Fibroblast of lung (primary cell): ENCODE measurements at regions not wholly inside any gene's neighbourhood (a gene's known extent, or its start where the extent isn't known, plus 50 kb on each side); places are given as distances from the start of the nearest gene placed in this dataset.

Experiments
- DNase-seq, 2 donors: peaks; one replicate each; pipeline versions ENCODE4 v3.0.0 to v3.0.0-alpha.2; 2010; ENCODE audit warnings: low read depth in 2 of 2
- H2AFZ ChIP-seq: 2 replicates; pipeline ENCODE4 v1.5.1; 2012; ENCODE audit warnings: low read length, control low read depth, inconsistent platforms
- H3K27ac ChIP-seq: 2 replicates; pipeline ENCODE4 v1.5.1; 2011; ENCODE audit warnings: low read length, control low read depth; ENCODE audit not compliant: insufficient read depth
- H3K27me3 ChIP-seq: 2 replicates; pipeline ENCODE4 v1.5.1; 2011; ENCODE audit warnings: mild to moderate bottlenecking, low read length; ENCODE audit not compliant: control insufficient read depth, insufficient read depth
- H3K36me3 ChIP-seq: 2 replicates; pipeline ENCODE4 v1.5.1; 2011; ENCODE audit warnings: low read length; ENCODE audit not compliant: control insufficient read depth, insufficient read depth
- H3K4me1 ChIP-seq: 2 replicates; pipeline ENCODE4 v1.5.1; 2011; ENCODE audit warnings: low read length; ENCODE audit not compliant: control insufficient read depth, insufficient read depth; ENCODE audit errors: extremely low read depth
- H3K4me2 ChIP-seq: 2 replicates; pipeline ENCODE4 v1.5.1; 2011; ENCODE audit warnings: low read length, control low read depth; ENCODE audit not compliant: insufficient read depth; ENCODE audit errors: extremely low read depth
- H3K4me3 ChIP-seq, 4 experiments: fragments of 200-600 bp in 1 of 4; sonication (generic) in 1 of 4; replicated peaks in 1 of 4; 2 replicates each; pipeline ENCODE4 v1.5.1; 2011 to 2016; ENCODE audit warnings: low read length in 4 of 4, low read depth in 3 of 4, mild to moderate bottlenecking in 3 of 4, control low read depth in 2 of 4, inconsistent platforms in 1 of 4, mixed read lengths in 1 of 4; ENCODE audit not compliant: insufficient read depth in 1 of 4; ENCODE audit errors: control extremely low read depth in 1 of 4
- H3K79me2 ChIP-seq: 2 replicates; pipeline ENCODE4 v1.5.1; 2012; ENCODE audit warnings: mild to moderate bottlenecking, low read length, inconsistent platforms; ENCODE audit not compliant: control insufficient read depth, insufficient read depth
- H3K9ac ChIP-seq: 2 replicates; pipeline ENCODE4 v1.5.1; 2011; ENCODE audit warnings: mild to moderate bottlenecking, low read length, control low read depth; ENCODE audit not compliant: insufficient read depth
- H3K9me3 ChIP-seq: 2 replicates; pipeline ENCODE4 v1.5.1; 2012; ENCODE audit warnings: low read depth, low read length; ENCODE audit not compliant: control insufficient read depth, insufficient read depth
- H4K20me1 ChIP-seq: 2 replicates; pipeline ENCODE4 v1.5.1; 2011; ENCODE audit warnings: low read length; ENCODE audit not compliant: control insufficient read depth, insufficient read depth; ENCODE audit errors: extremely low read depth
- CTCF ChIP-seq, 2 donors: IDR thresholded peaks in 1 of 2; conservative IDR thresholded peaks in 1 of 2; 1 replicate in 1 of 2; 2 replicates in 1 of 2; pipeline ENCODE4 v1.5.1; 2011 to 2012; ENCODE audit warnings: low read length in 2 of 2, control low read depth in 1 of 2, inconsistent platforms in 1 of 2, low read depth in 1 of 2, mild to moderate bottlenecking in 1 of 2
- EZH2 ChIP-seq: IDR thresholded peaks from 2 replicates; pipeline ENCODE4 v1.5.1; 2012; ENCODE audit warnings: low read length, control low read depth, mild to moderate bottlenecking; ENCODE audit errors: missing control alignments

DNA sequence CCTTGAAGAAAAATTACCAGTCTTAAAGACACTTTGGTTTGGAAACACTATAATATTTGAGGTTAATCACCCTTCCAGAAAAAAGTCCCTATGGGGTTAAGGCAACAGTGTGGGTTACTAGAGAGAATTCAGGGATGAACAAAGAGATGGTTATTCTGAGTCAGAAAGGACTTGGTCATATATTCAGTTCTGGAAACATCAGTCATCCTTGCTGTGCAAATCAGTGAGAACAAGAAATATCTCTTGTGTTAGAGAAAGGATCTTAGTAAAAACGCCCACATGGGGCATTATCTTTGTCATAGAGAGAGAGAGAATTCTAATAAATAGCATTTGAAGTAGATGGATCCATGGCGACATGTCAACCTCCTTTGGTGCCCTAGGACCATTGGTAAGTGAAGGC is 59.4 kb upstream of the E2F7 start:
- no peaks in the 10 kb centered on the region for H3K27me3 ChIP-seq
- no peak for TF ChIP-seq CTCF (conservative IDR thresholded peaks at IDR 0.05 in 1 of 2, IDR thresholded peaks at IDR 0.05 in 1 of 2; ENCODE audit: low read depth in 1 of 2, low read length in 2 of 2)
- TF ChIP-seq EZH2 = no peak
- no peaks in the 10 kb centered on the region for H3K36me3 ChIP-seq
- no peaks in the 10 kb centered on the region for H3K79me2 ChIP-seq
- no peak overlapping the region for H3K9ac ChIP-seq
- no peaks in the 10 kb centered on the region for H3K9me3 ChIP-seq
- H4K20me1 ChIP-seq = no peaks in the 10 kb centered on the region
- H3K27ac ChIP-seq = no peak overlapping the region
- H3K4me2 ChIP-seq = no peak overlapping the region
- no peak overlapping the region for H2AFZ ChIP-seq
- H3K4me1 ChIP-seq = peaks cover 14% of the 10 kb centered on the region
- H3K4me3 ChIP-seq = no peak overlapping the region
- DNase-seq = peak in 1 of 2 donors; percentile 85

GRCh38 chr12:77122661-77123060 is 57.3 kb upstream of the E2F7 start:
- Histone ChIP-seq H3K4me2 (no peak overlapping the region), H3K36me3 (no peaks in the 10 kb centered on the region), H3K9me3 (no peaks in the 10 kb centered on the region), H3K9ac (no peak overlapping the region), H3K27me3 (no peaks in the 10 kb centered on the region), H3K79me2 (no peaks in the 10 kb centered on the region), H3K27ac (peak overlapping the region; percentile 49), H2AFZ (no peak overlapping the region), H3K4me1 (peaks cover 20% of the 10 kb centered on the region), H4K20me1 (no peaks in the 10 kb centered on the region), H3K4me3 (no peak overlapping the region)
- DNase-seq = peak; percentile 36 to 41
- TF ChIP-seq EZH2 (no peak), CTCF (conservative IDR thresholded peaks at IDR 0.05 in 1 of 2, IDR thresholded peaks at IDR 0.05 in 1 of 2; ENCODE audit: low read depth in 1 of 2, low read length in 2 of 2) (no peak)

- no peak overlapping the region for H3K4me2 ChIP-seq
- no peak overlapping the region for H3K9ac ChIP-seq
- H3K27me3 ChIP-seq = no peaks in the 10 kb centered on the region
- peaks cover 20% of the 10 kb centered on the region for H3K4me1 ChIP-seq
- H3K36me3 ChIP-seq = no peaks in the 10 kb centered on the region
- H3K27ac ChIP-seq = peak overlapping the region; percentile 49
- TF ChIP-seq CTCF (conservative IDR thresholded peaks at IDR 0.05 in 1 of 2, IDR thresholded peaks at IDR 0.05 in 1 of 2; ENCODE audit: low read depth in 1 of 2, low read length in 2 of 2) (no peak), EZH2 (no peak)
- peak; percentile 95 to 99 for DNase-seq
- H3K4me3 ChIP-seq = no peak overlapping the region
- H2AFZ ChIP-seq = no peak overlapping the region
- H3K79me2 ChIP-seq = no peaks in the 10 kb centered on the region
- H3K9me3 ChIP-seq = no peaks in the 10 kb centered on the region
- H4K20me1 ChIP-seq = no peaks in the 10 kb centered on the region
These were observed 56.9 kb upstream of the E2F7 start for GRCh38 chr12:77122236-77122635.
